Renal pelvis (tissue), 1 donor: ENCODE measurements at regions not wholly inside any gene's neighbourhood (a gene's known extent, or its start where the extent isn't known, plus 50 kb on each side); places are given as distances from the start of the nearest gene placed in this dataset.

Source experiments
- DNase-seq: peaks from one replicate; pipeline ENCODE4 v3.0.0-alpha.2; 2013

DNA sequence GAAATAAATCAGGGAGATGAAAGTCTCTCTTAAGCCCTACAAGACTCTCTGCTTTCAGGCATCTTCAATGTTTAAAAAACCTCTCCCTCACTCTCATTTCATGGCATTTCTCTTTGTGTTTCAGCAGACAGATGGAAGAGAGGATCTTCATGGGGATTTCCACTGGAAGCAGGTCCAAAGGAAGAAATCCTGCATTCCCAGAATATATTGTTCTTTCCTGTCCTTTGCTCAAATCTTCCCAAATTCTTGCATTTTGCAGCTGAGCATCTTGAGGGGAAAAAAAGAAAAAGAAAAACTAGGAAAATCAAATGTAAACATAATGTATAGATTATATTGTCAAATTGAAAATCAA is 382.2 kb downstream of the ENC1 start:
- no peak for DNase-seq

DNA sequence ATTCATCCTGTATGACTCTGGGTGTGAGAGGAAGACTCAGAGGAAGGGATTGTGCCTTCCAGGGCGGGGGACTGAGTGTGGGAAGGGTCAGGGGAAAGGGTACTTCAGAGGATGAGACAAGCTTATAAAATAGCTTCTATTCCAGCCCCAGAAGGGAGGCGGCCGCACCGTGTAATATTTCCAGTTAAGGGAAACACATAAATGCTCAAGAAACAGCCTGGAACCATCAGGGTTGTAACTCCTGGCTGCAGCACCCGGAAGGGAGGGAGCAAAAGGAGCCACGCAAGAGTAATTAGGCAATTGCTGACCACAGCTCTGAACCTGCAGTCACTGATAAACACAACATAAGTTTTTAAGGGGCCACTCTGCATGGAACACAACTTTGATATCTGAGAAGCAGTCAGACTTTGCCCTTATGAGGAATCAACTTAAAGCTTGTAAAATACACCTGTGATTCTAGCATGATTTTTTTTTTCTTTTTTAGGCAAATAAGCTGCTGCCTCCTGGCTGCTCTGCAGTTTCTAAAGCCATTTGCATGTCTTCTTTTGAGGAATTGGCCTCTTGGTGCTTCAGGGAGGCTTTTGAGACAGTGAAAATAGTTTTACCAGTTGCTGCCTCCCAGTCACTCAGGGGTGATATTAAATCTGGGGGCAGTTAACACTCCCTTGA is 382.7 kb downstream of the ENC1 start:
- DNase-seq = peak; percentile 90

GRCh38 chr5:74257060-74257527 is 383.4 kb downstream of the ENC1 start:
- DNase-seq = no peak

DNA sequence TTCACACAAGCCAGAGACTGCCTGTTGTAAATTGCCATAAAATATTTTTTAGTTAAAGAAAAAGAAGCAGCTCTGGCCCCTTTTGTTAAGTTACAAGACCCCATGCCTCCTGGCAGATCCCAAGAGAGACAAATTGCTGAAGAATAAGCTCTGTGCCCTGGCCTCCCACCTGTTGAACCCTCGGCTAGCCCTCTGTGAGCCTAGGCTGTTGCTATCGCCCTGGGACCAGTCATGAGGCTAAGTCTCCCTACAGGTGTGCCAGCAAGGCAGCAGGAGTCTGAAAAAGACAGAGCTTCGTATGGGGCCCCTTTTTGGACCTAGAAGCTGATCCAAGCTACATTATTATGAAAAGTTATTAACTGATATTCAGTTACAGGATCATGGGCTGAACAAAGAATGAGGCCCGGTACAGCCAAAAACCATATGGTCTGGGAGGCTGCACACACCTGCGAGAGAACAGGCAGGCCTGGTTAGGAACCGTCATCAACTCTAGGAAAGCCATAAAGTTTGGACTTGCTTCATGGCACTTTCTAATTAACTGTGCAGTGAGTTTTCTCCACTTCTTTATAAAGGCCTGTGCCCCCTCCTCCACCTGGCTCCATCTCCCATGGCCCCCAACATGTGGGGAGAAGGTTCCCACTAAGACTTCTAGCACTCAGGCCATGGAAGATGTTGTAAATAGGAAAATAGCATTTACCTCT is 384.7 kb downstream of the ENC1 start:
- no peak for DNase-seq

DNA sequence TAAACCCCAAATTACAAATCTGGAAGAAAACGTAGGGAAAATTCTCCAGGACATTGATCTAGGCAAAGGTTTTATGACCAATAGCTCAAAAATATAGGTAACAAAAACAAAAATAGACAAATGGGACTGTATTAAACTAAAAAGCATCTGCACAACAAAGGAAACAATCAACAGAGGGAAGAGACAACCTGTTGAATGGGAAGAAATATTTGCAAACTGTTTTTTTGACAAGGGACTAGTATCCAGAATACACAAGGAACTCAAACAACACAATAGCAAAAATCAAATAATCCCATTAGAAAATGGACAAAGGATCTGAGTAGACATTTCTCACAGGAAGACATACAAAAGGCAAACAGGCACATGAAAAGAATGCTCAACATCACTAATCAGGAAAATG is 386.3 kb downstream of the ENC1 start:
- DNase-seq = no peak

- no peak for DNase-seq
Observed at GRCh38 chr5:74252044-74252443, 388.5 kb downstream of the ENC1 start.

DNA sequence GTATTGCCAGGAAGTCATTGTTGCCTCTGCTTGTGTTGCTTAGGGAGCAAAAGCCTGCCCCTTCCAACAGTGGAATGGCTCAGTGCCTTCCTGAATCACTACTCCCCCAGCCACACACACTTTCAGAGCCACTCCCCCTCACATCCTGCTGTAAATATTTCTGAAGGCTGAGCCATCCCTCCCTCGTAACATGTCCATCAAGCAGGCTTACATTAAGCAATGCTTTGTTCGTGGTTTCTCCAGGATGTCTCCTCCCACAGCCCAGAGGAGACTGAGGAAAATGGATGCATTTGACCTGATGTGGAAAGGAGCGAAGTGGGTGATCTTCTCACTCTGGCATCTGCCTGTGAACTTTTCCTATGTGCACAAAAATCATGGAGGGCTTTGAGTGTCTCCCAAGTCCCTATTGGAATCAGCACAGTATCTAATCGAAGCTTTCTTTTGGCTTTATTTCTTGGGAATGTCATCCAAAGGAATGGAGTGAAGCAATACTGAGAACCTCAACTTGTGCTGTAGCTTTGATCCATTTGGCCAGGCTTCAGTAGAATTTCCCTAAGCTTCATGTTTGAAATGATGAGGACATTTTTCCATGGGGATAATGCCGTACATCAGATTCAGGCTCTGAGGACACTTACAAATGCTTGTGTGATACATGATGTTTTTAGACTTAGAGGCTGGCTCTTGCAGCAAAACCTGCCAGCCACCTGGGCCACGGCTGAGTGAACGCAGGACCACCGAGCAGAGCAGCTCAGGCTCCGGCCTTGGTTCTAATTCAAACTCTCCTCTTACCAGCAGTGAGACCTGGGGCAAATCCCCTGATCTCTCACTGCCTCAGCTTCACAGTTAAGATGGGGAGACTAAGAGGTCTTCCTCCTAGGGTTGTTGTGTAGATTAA is 389.1 kb downstream of the ENC1 start:
- peak; percentile 92 for DNase-seq

DNA sequence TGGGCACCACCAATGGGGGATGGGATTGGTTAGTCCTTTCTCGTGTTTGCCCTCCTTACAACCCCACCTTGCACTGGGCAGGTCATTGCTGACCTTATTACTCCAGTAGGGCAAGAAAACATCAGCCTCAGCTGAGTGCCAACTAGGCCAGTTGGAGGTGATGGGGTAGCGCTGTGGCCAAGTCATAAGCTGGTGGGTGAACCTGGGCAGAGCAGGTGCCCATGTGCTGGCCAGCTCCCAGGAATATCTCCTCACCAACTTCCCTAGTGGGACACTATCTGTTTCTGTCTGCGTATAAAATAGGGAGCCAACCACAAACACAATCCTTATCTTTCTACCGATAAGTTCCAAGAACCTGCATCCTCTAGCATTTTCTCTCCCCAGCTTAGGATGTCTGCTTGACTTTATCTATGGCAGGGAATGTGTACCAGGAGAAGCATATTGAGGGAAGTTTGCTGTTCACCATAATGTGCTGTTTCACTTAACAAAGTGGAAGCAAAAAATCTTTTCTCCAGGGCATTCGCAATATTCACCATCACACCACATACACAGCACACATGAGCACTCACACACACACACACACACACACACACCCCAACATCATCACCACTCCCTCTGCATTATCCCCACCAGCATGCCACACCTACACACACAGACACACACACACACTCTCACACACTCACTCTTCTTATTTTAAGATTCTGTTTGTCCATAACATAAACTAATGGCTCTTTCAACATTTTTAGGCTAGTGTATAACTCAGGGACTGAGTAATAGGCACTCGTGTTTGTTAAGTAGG is 390.0 kb downstream of the ENC1 start:
- DNase-seq = no peak

DNA sequence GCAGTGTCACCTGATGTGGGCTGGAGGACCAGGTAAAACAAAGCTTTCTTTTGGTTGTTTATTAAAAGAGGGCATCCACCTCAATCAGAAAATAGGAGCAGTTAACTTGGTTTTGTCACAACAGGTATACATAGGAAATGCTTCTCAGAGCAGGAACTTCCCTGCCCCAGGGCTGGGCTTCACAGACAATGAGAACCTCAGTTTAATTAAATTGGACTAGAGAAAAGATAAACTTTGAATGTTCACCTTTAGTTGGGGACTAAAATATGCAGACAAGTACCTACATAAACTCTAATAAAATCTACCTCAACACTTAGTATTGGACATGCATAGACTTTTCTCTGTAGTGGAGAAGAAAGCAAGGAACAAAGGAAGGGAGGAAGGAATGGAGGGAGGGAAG is 392.0 kb downstream of the ENC1 start:
- no peak for DNase-seq

DNA sequence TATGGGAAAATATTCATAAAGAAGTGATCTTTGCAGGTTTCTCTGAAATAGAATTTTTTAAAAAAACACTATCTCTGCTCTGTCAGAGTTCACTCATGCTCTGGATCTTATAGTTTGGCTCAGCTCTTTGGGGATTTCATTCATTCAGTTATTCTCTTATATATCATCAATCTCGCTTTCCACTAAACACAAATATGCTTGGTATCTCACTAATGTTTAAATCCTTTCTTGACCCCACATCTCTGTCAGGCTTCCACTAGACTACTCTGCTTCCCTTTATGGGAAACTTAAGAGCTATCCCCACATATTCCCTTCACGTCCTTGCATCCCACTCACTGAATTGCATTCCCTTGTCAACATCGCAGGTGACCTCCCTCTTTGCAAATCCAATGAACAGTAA is 396.1 kb downstream of the ENC1 start:
- no peak for DNase-seq

DNA sequence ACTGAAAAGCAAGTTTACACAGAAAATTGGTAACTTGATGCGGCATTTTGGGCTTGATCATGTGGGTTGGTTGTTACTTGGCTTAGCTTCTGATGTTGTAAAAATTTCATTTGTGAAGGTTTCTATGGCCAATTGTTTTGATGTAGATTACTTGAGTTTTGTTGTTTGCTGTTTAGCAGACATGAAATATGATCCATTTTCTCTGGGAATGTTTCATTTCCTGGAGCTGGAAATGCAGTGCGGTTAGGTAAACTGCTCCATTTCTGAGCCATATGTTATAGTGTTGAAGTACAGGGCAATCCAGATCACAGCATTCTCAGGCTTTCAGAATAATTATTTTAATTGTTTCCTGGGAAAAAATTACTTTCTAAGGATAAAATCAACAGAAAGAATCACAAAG is 396.9 kb downstream of the ENC1 start:
- DNase-seq = peak; percentile 23

GRCh38 chr5:74242516-74242915 is 398.0 kb downstream of the ENC1 start:
- DNase-seq = no peak

- DNase-seq = peak; percentile 30
Observed at GRCh38 chr5:74241751-74242140, 398.8 kb downstream of the ENC1 start.

GRCh38 chr5:74240783-74241750 is 399.5 kb downstream of the ENC1 start:
- no peak for DNase-seq

GRCh38 chr5:74239261-74239660 is 401.3 kb downstream of the ENC1 start:
- DNase-seq = no peak

- DNase-seq = no peak
Observed at GRCh38 chr5:74237571-74238145, 402.9 kb downstream of the ENC1 start.

GRCh38 chr5:74235552-74235951 is 405.0 kb downstream of the ENC1 start:
- DNase-seq = no peak

DNA sequence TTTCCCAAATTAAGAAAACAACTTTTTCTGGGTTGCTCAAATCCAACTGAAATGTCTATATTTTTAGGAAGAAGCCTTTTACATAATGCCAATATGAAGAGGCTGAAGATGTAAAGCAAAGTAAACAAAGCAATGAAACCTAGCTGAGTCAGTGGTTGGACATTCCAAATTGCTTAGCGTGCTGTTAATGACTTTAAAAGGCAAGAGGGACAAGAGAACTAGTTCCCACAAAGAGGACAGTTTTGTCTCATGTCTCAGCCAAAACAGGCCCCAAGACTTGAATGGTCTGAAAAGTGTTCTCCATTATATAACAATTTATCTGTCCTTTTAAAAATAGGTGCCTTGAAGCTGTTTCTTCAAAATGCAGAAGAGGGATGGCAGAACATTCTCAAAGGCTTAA is 407.0 kb downstream of the ENC1 start:
- no peak for DNase-seq

DNA sequence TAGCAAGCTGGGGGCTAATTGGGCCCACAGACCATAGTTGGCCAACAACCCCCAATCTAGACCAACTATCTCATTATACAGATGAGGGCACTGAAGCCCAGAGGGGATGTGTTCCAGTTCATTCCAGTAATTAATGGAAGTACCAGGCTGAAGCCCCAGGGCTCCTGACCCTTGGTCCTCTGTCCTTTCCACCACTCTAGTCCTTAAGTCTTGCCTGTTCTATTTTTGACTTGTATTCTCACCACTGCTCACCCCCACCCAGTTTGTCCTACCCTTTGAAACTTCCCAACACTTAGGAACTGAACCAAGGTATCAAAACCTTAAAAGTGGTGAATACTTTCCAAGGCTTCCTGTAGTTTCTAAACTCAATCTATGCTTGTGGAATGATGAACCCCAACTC is 407.4 kb downstream of the ENC1 start:
- no peak for DNase-seq

- DNase-seq = no peak
Observed at GRCh38 chr5:74232276-74232675, 408.3 kb downstream of the ENC1 start.
